ENCODE measurements at regions not wholly inside any gene's neighbourhood (a gene's known extent, or its start where the extent isn't known, plus 50 kb on each side); places are given as distances from the start of the nearest gene placed in this dataset.

DNA sequence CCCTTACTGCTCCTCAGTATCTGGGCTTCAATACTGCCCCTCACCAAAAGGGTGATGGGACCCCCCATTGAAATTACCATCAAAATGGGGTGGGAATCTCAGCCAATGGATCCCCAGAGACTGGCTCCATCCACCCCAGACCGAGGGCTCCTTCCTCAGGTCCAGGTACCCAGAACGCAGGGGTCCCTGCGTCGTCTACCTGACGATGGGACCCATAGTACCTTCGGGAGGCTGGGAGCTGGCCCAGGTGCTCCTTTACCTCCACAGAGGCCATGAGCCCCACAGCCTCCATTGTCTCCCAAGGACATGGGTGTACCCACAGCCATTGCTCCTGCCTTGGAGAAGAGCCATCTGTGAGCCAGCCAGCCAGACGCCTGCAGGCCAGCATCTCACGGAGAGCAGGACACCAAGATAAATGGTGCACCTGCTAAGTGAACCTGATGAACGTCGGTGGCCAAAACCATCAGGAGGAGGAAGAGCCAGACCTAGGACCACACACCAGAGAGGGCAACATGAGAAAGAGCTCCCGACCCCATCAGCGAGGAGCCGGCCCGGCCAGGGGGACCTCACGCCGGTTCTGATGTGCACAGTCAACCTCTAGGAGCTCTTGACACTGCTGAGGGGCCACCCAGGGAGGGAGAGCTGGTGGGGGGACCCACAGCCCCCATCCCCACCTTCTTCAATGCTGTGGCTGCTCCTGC is 156.8 kb upstream of the SOX1 start:
- TF ChIP-seq POLR2AphosphoS5 (IDR thresholded peaks at IDR 0.05), result no peak
- TF ChIP-seq, protein P1, sequence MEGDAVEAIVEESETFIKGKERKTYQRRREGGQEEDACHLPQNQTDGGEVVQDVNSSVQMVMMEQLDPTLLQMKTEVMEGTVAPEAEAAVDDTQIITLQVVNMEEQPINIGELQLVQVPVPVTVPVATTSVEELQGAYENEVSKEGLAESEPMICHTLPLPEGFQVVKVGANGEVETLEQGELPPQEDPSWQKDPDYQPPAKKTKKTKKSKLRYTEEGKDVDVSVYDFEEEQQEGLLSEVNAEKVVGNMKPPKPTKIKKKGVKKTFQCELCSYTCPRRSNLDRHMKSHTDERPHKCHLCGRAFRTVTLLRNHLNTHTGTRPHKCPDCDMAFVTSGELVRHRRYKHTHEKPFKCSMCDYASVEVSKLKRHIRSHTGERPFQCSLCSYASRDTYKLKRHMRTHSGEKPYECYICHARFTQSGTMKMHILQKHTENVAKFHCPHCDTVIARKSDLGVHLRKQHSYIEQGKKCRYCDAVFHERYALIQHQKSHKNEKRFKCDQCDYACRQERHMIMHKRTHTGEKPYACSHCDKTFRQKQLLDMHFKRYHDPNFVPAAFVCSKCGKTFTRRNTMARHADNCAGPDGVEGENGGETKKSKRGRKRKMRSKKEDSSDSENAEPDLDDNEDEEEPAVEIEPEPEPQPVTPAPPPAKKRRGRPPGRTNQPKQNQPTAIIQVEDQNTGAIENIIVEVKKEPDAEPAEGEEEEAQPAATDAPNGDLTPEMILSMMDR (IDR thresholded peaks at IDR 0.05), result no peak
- TF ChIP-seq POLR2A (IDR thresholded peaks at IDR 0.05), result no peak
- no peak for TF ChIP-seq EP300 (IDR thresholded peaks at IDR 0.05)

Measured in gastroesophageal sphincter (tissue), 3 donors.